SJCRH30 (cell line): ENCODE measurements at regions not wholly inside any gene's neighbourhood (a gene's known extent, or its start where the extent isn't known, plus 50 kb on each side); places are given as distances from the start of the nearest gene placed in this dataset.
A peak's percentile ranks its signal among the peaks of the same experiment; 100 is the strongest.

ENCODE experiments used
- DNase-seq, 2 experiments: peaks; one replicate each; pipeline ENCODE4 v3.0.0-alpha.2; 2015 to 2020
- H3K27ac ChIP-seq: fragments of 250-450 bp; sonication (Bioruptor Pico); 2 replicates; pipeline ENCODE4 v1.5.1; 2020; ENCODE audit warnings: mild to moderate bottlenecking, moderate library complexity
- H3K27me3 ChIP-seq: fragments of 250-450 bp; sonication (Bioruptor Pico); 2 replicates; pipeline ENCODE4 v1.5.1; 2020; ENCODE audit warnings: mild to moderate bottlenecking, moderate library complexity
- H3K36me3 ChIP-seq: fragments of 250-450 bp; sonication (Bioruptor Pico); 2 replicates; pipeline ENCODE4 v1.5.1; 2020; ENCODE audit warnings: mild to moderate bottlenecking, moderate library complexity
- H3K4me1 ChIP-seq: fragments of 250-450 bp; sonication (Bioruptor Pico); 2 replicates; pipeline ENCODE4 v1.5.1; 2020; ENCODE audit warnings: mild to moderate bottlenecking, moderate library complexity
- H3K4me3 ChIP-seq: fragments of 250-450 bp; sonication (Bioruptor Pico); 2 replicates; pipeline ENCODE4 v1.5.1; 2020; ENCODE audit warnings: mild to moderate bottlenecking, moderate library complexity
- H3K9me3 ChIP-seq: fragments of 250-450 bp; sonication (Bioruptor Pico); replicated peaks from 2 replicates; pipeline ENCODE4 v1.5.1; 2020; ENCODE audit warnings: mild to moderate bottlenecking, moderate library complexity

DNA sequence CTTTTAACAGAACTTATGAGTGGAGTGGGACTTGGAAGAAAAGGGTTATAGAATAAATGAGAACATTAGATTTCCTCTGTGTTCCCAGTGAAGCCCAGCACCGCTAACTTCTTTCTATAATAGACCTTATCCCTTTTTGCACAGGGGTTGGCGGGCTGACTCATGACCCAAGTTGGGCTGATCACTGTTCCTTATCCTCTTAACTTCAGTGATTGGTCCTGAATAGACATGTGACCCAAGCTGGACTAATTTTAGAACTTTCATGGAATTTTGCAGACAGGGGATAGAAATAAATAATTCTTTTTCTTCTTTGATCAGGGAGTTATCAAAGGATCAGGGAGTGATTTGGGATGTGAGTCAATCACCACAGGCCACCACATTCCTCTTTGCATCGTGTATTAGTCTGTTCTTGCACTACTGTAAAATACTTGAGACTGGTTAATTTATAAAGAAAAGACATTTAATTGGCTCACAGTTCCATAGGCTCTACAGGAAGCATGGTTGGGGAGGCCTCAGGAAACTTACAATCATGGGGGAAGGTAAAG, 75.9 kb downstream of the UCHL1 start:
- Histone ChIP-seq H3K36me3 (no peaks in the 10 kb centered on the region), H3K4me1 (no peaks in the 10 kb centered on the region), H3K4me3 (no peak overlapping the region), H3K27ac (no peak overlapping the region), H3K9me3 (no peaks in the 10 kb centered on the region), H3K27me3 (no peaks in the 10 kb centered on the region)
- no peak for DNase-seq

DNA sequence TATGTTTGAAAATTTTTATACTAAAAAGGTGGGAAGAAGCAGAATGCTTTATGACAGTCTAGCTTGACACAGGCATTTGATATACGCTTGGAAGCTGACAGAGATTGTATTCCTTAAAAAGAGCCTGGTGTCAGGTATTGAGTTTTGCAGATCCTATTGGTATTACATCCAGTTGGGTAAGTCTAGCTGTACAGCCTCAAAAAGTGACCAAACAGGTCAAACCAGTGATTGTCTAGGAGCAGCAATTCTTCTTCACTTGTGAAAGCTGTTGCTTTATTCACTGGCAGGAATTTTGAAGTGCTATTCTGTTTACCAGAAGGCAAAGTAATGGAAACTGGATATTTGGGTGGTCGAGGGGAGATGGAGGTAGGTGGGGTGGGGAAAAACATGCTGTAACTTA, 77.5 kb downstream of the UCHL1 start:
- Histone ChIP-seq H3K27me3 (no peaks in the 10 kb centered on the region), H3K36me3 (no peaks in the 10 kb centered on the region), H3K4me1 (no peaks in the 10 kb centered on the region), H3K4me3 (no peak overlapping the region), H3K27ac (no peak overlapping the region), H3K9me3 (no peaks in the 10 kb centered on the region)
- DNase-seq = no peak

DNA sequence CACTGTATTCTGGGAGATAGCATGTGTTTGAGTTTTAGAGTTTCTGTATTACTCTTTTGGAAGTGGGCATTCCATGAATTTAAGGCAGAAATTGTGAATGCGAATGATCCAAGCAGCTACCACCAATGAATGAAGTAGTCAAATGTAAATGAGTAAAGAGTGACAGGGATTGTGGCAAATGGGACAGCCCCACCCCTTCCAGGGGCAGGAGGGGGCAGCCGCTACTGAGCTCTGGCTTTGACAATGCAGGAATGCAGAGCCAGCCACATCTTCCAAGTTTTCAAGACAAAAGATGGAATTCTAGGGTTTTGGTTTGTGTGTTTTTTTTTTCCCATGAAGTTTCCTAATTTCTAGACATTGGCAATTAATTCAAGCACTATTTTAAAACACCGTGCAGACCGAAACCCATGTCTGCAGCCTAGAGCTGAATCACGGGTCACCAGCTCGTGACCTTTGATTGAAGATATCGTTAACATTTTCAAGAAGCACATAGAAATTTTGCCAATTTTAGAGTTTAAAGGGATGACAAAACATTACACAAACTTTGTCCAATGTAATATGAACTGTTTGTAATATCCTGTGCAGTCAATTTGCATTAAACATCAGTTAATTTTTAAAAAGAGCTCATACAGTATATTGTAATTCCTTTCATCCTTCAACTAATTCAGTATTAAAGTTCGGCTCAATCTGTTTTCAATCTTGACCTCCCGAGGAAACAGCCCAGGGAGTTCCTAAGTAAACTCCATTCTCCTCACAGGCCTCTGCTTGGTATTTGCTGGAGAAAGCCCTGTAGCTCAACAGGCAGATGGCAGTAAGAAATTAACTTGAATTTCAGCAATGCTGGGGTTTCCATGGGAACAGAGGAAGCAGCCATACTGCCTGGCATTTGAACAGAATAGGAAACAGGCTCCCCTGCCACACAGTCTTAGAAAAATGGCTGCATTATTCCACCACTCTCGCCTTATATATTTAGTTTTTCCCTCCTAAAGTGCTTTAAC, 83.4 kb downstream of the UCHL1 start:
- peak; percentile 57 to 71 for DNase-seq
- peaks cover 7% of the 10 kb centered on the region for H3K4me1 ChIP-seq

DNA sequence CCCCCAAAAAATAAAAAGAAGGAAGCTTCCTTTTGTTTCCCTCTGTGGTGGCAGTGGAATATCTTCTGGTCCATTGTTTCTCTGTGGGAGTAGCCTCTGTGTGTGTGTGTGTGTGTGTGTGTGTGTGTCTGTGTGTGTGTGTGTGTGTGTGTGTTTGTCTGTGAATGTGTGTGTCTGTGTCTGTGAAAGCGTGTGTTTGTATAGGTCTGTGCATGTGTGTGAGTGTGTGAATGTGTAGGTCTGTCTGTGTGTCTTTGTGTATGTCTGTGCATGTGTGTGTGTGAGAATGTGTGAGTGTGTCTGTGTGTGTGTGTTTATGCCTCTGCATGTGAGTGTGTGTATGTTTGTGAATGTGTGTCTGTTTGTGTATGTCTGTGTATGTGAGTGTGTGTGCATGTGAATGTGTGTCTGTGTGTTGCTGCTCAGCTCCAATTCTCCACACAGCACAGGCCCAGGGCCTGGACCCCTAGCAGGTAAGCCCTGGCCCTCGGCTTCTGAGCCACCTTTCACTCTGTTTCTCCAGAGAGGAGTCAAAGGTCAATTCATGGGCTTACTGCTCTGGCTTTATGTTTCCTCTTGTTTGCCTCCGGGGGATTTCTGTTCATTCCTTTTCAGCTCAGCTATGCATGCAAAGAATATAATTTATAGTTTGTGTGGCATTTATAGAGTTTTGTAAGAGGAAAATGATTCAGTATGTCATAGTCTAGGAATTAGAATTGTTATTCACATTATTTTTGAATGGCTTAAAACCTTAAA, 89.8 kb downstream of the UCHL1 start:
- Histone ChIP-seq H3K4me3 (no peak overlapping the region), H3K4me1 (peaks cover 29% of the 10 kb centered on the region), H3K27me3 (no peaks in the 10 kb centered on the region), H3K9me3 (peaks cover 11% of the 10 kb centered on the region), H3K27ac (no peak overlapping the region), H3K36me3 (no peaks in the 10 kb centered on the region)
- peak; percentile 26 to 61 for DNase-seq

More for the DNA sequence above, 83.4 kb downstream of the UCHL1 start:
- Histone ChIP-seq H3K4me3 (no peak overlapping the region), H3K27ac (no peak overlapping the region), H3K27me3 (no peaks in the 10 kb centered on the region), H3K36me3 (no peaks in the 10 kb centered on the region), H3K9me3 (no peaks in the 10 kb centered on the region; the same call in 1 of the 2 replicates)

DNA sequence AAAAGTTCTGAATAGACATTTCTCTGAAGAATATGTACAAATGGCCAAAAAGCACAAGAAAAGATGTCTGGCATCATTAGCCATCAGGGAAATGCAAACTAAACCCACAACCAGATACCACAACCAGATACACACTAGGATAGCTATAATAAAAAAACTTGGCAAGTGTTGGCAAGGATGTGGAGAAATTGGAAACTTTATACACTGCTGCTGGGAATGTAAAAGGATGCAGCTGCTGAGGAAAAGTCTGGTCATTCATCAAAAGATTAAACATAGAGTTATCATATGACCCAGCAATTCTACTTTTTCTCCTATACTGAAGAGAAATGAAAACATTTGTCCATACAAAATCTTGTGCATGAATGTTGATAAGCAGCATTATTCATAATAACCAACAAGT, 92.3 kb downstream of the UCHL1 start:
- Histone ChIP-seq H3K27ac (peak overlapping the region; percentile 18; the same call in 1 of the 2 replicates), H3K9me3 (peaks cover 16% of the 10 kb centered on the region), H3K27me3 (no peaks in the 10 kb centered on the region), H3K4me3 (no peak overlapping the region), H3K4me1 (peaks cover 29% of the 10 kb centered on the region), H3K36me3 (no peaks in the 10 kb centered on the region)
- peak; percentile 33 to 81 for DNase-seq

DNA sequence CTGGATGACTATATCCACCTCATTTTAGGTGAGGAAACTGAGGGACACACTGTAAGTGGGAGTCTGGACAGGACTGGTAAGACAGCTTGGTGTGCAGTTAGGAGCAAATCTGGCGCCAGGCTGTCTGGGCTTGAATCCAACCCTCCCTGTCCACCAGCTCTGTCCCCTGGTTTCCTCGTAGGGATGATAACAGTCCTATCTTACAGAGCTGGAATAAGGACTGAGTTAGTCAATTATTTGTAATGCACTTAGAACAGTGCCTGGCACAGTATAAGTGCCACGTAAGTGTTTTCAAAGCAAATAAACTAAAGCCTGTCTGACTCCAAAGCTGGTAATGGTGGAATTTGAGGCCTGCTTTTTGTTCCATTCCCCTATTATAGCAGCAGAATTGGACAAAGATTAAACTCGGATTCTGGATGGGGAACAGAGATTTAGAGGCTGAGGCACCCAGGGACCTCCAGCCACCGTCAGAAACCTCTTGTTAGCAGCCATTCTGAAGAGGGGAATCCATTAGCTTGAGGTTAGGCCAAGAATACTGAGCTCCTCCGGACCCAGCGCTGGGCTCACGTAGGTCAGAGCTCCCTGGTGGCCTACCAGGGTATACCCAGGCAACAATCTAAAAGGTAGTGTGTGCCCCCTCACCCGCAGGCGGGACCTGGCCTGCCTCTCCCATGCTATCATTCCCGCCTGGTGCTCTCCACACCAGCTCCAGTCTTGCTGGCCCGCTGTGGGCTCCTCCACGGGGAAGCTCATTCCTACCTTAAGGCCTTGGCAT, 102.1 kb downstream of the UCHL1 start:
- no peak overlapping the region for H3K4me3 ChIP-seq
- peak; percentile 27 to 33 for DNase-seq
- no peaks in the 10 kb centered on the region; the same call in 1 of the 2 replicates for H3K4me1 ChIP-seq
- no peak overlapping the region for H3K27ac ChIP-seq
- H3K36me3 ChIP-seq = no peaks in the 10 kb centered on the region
- H3K27me3 ChIP-seq = no peaks in the 10 kb centered on the region
- peaks cover 12% of the 10 kb centered on the region for H3K9me3 ChIP-seq

DNA sequence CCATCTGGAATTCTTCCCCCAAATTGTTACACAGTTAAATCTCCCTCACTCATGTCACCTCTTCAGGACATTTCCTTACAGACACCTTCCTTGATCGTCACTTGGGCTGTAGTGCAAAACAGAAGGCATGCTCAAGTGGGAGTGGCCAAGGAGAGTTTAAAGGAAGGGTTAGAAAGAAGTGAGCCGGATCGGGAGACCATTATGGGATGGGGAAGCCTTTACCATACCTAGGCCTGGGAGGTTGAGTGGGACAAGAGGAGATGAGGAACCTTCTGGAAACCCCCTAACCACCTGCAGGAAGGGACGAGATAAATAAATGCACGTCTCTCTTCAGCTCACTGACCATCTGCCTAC, 102.7 kb downstream of the UCHL1 start:
- H3K36me3 ChIP-seq = no peaks in the 10 kb centered on the region
- no peaks in the 10 kb centered on the region; the same call in 1 of the 2 replicates for H3K4me1 ChIP-seq
- H3K4me3 ChIP-seq = no peak overlapping the region
- H3K27ac ChIP-seq = no peak overlapping the region
- DNase-seq = no peak
- H3K27me3 ChIP-seq = no peaks in the 10 kb centered on the region
- H3K9me3 ChIP-seq = peaks cover 6% of the 10 kb centered on the region

DNA sequence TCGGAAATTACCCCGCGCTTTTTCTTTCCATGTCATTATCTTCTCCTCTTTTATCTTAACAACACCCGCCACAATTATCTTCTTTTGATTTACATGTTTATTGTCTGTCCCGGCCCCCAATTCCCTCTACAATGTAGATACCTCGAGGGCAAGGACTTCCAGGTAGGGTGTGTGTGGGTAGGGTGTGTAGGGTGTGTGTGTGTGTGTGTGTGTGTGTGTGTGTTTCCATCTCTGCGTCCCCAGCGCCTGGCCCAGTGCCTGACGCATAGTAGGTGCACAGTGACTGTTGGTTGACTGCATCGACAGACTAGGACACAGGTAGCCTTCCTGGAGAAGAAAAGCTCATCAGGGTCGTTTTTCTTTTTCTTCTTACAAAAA, 103.1 kb downstream of the UCHL1 start:
- no peaks in the 10 kb centered on the region for H3K36me3 ChIP-seq
- H3K4me3 ChIP-seq = peak overlapping the region; percentile 91
- H3K9me3 ChIP-seq = peaks cover 3% of the 10 kb centered on the region
- DNase-seq = no peak
- H3K27ac ChIP-seq = peak overlapping the region; percentile 68; the same call in 1 of the 2 replicates
- no peaks in the 10 kb centered on the region; the same call in 1 of the 2 replicates for H3K4me1 ChIP-seq
- no peaks in the 10 kb centered on the region for H3K27me3 ChIP-seq

DNA sequence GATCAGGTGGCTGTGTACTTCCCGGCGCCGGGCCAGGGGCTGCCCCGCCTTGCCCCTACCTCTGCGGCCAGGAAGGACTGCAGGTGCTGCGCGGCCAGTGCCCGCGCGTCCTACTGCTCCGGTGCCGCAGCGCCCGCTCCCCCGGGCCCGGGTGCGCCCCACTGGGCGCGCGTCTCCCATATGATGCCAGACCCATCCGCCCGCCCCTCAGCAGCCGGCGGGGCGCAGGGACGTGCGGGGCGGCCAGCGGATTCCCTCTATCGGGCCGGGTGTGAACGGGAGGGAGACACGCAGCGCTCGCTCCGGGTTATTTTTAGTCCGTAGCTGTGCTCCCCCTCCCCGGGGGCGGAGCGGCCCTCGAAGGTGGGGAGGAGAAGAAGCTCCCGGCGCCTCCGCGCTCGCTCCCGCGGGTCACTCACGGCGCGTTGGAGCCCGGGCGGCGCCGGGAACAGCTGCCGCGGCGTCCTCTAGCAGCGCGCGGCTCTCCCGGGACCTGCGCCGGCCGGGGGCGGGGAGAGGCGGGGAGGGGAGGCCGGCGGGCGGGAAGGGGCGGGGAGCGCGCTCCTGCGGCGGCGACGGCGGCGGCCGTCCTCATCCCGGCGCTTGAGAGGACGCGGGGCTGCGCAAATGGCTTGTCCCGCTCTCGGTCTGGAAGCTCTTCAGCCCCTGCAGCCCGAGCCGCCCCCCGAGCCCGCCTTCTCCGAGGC, 103.6 kb downstream of the UCHL1 start:
- Histone ChIP-seq H3K27ac (peak overlapping the region; percentile 68), H3K36me3 (no peaks in the 10 kb centered on the region)
- DNase-seq = peak; percentile 85 to 88

DNA sequence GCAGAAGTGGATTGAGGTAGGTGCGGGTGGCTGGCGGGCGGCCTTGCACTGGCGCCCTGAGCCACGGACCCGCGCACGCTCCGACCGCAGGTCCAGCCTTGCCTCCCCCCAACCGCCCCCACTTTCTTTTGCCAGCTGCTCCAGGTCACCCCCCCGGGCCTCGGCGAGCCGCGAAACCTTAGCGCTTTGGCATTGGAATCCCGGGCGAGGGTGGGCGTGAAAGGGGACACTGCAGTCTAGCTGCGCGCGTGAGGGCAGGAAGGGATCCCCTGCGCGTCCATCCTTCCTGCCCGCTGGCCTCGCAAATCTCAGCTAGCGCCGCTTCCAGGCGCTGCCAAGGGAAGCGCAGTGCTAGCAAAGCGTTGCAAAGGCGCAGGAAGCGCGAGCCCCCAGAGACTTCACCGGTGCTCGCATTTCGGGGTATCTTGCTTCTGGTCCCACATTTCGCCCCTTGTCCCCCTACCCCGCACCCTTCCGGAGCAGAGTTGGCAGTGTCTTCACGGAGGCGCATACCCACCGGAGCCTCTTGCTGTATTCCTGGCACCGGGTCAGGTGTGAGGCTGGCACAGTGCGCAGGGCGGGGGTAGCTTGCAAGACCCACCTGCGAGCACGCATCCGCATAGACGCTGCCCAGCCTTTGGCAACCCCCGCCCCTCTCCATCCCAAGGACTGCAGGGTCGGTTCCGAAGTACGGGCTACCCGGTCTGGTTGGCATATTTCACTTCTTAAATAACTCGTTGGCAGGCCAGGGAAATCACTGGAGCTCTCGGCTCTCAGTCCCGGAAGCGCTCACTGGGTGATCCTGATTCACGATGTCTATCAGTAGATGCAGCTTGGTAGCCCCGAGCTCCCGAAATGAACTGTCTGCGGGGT, 104.4 kb downstream of the UCHL1 start:
- Histone ChIP-seq H3K36me3 (no peaks in the 10 kb centered on the region), H3K27me3 (no peaks in the 10 kb centered on the region), H3K27ac (peak overlapping the region; percentile 68), H3K9me3 (no peaks in the 10 kb centered on the region), H3K4me1 (no peaks in the 10 kb centered on the region; the same call in 1 of the 2 replicates), H3K4me3 (peak overlapping the region; percentile 91)
- DNase-seq = peak; percentile 73 to 79

More for the DNA sequence above, 103.6 kb downstream of the UCHL1 start:
- Histone ChIP-seq H3K27me3 (no peaks in the 10 kb centered on the region), H3K4me3 (peak overlapping the region; percentile 91), H3K9me3 (no peaks in the 10 kb centered on the region), H3K4me1 (no peaks in the 10 kb centered on the region; the same call in 1 of the 2 replicates)

DNA sequence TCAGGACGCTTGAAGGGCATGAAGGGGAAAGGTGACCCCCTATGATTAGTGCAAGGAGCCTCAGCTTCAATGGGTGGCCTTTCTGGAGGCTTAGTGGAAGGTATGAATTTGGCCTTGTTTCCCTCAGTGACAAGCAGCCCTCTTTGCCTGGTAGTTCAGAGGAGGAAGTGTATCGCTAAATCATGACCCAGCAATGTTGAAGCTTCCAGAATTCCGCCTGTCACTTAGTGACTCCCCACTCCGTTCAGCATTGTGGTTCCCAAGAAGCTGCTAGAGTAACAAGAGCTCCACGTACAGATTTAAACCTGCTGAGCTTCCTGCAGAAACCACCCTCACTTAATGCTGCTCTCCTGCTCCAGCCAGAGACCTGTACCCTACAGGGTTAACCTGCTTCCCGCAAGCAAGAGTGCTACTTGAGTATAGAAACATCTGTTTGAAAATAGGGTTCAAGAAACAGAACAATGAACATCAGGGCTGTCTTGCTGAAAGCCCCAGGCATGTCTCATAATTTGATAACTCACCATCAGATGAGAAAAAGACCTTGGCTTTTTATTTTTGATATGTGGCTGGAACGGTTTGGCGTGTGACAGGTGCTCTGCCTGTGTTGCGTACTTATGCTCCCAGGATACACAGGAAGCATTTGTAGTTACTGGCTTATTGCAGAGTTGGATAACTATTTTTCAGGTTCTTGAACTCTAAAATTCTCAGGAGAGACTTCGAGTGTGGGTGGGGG, 105.2 kb downstream of the UCHL1 start:
- peak in 1 of 2 experiments; percentile 45 for DNase-seq
- H3K4me3 ChIP-seq = peak overlapping the region; percentile 91
- no peaks in the 10 kb centered on the region for H3K9me3 ChIP-seq
- no peaks in the 10 kb centered on the region for H3K36me3 ChIP-seq
- no peak overlapping the region; the same call in 1 of the 2 replicates for H3K27ac ChIP-seq
- H3K4me1 ChIP-seq = no peaks in the 10 kb centered on the region; the same call in 1 of the 2 replicates
- no peaks in the 10 kb centered on the region for H3K27me3 ChIP-seq

DNA sequence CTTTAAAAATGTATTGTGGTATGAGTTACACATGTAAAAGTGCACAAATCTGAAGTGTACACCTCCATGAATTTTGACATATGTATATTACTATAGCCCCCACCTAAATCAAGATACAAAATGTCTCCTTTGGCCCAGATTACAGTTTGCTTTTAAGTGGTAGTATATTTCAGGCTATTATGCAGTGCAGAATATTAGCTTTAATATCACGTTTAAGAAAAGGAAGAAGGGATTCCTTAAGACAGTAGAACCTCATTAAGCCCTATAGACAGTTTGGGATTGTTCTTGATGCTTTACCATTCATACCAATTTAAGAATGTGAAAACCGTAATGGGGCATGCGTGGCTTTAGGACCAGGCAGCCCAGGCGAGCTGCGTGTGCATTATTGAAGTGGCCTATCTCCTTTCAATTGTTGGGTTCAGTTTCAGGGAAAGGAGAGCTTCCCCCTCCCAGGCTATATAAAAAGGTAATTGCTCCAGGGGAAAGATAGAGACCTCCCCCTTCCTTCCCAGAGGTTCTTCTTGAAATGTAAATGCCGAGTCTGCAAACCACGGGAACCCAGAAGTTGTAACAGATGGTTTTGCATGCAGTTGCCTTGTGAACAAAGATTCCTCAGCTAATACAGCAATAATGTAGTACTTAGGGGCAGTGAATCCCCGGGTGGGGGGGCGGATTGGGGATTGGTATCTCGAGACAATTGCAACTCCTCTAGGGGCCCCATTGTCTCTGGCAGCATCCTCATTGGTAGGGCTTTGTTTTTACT, 106.1 kb downstream of the UCHL1 start:
- H3K36me3 ChIP-seq = no peaks in the 10 kb centered on the region
- no peaks in the 10 kb centered on the region for H3K27me3 ChIP-seq
- no peak for DNase-seq
- no peak overlapping the region for H3K27ac ChIP-seq
- H3K4me1 ChIP-seq = no peaks in the 10 kb centered on the region; the same call in 1 of the 2 replicates
- H3K9me3 ChIP-seq = no peaks in the 10 kb centered on the region
- no peak overlapping the region for H3K4me3 ChIP-seq
